ENCODE measurements at regions not wholly inside any gene's neighbourhood (a gene's known extent, or its start where the extent isn't known, plus 50 kb on each side); places are given as distances from the start of the nearest gene placed in this dataset.

- no peak for TF ChIP-seq CTCF (IDR thresholded peaks at IDR 0.05)
- no peak for TF ChIP-seq POLR2AphosphoS5 (IDR thresholded peaks at IDR 0.05)
Measured at GRCh38 chr11:92727769-92728168, 241.7 kb upstream of the MTNR1B start.

Measured in transverse colon (tissue), 4 donors.